ENCODE measurements at regions not wholly inside any gene's neighbourhood (a gene's known extent, or its start where the extent isn't known, plus 50 kb on each side); places are given as distances from the start of the nearest gene placed in this dataset.

DNA sequence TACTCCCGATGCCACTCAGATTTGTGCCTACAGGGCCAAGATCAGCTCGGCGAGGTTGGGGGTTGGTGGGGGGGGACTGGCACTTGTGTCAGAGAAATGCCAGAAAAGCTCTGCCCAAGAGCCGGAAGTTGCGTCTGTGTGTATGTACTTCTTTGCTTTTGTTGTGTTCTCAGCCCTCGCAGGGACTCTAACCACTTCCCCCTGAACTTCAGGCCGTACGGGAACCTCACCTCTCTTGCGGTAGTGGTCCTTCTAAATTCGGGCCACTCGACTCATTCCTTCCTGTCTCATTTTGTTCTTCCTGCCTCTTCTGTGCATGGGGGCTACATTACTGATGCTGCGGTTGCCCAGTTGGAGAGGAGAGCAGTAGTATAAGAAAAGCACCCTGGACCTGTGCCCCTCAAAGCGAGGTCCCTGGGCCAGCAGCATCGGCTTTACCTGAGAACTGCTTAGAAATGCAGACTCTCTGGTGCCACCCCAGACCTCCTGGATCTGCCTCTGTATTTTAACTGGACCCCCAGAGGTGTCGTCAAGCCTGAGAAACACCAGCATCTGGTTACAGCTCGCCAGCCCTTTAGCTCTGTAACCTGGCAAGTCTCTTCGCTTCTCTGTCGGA lies 146.3 kb upstream of the RPS6KA3 start:
- H3K27me3 ChIP-seq (replicated peaks in 1 of 7), result no peaks in the 10 kb centered on the region
- peak overlapping the region in 7 of 8 donors; percentile 71 to 88 (median 77) for H3K27ac ChIP-seq
- intact Hi-C loops (cut with DNase I; ENCODE audit: low total_unique reads), result no loop called here
- 25 to 68% (median 33%) methylated on average over 16 to 18 of the region's 18 CpGs for WGBS, 5 donors
- DNase-seq, result peak; percentile 89
- H3K36me3 ChIP-seq, result no peaks in the 10 kb centered on the region
- TF ChIP-seq, protein P1, sequence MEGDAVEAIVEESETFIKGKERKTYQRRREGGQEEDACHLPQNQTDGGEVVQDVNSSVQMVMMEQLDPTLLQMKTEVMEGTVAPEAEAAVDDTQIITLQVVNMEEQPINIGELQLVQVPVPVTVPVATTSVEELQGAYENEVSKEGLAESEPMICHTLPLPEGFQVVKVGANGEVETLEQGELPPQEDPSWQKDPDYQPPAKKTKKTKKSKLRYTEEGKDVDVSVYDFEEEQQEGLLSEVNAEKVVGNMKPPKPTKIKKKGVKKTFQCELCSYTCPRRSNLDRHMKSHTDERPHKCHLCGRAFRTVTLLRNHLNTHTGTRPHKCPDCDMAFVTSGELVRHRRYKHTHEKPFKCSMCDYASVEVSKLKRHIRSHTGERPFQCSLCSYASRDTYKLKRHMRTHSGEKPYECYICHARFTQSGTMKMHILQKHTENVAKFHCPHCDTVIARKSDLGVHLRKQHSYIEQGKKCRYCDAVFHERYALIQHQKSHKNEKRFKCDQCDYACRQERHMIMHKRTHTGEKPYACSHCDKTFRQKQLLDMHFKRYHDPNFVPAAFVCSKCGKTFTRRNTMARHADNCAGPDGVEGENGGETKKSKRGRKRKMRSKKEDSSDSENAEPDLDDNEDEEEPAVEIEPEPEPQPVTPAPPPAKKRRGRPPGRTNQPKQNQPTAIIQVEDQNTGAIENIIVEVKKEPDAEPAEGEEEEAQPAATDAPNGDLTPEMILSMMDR (IDR thresholded peaks at IDR 0.05 in 8 of 11, conservative IDR thresholded peaks at IDR 0.05 in 3 of 11), result peak in 1 of 11 experiments; percentile 13
- TF ChIP-seq POLR2AphosphoS5 (IDR thresholded peaks at IDR 0.05) (peak in 1 of 3 donors; percentile 78), POLR2A (IDR thresholded peaks at IDR 0.05) (no peak)
- H3K9me3 ChIP-seq, result no peaks in the 10 kb centered on the region
- peak overlapping the region in 1 of 8 donors; percentile 39 for H3K4me3 ChIP-seq
- H3K4me1 ChIP-seq, result peaks cover 0 to 24% (median 7%) of the 10 kb centered on the region in 6 donors

DNA sequence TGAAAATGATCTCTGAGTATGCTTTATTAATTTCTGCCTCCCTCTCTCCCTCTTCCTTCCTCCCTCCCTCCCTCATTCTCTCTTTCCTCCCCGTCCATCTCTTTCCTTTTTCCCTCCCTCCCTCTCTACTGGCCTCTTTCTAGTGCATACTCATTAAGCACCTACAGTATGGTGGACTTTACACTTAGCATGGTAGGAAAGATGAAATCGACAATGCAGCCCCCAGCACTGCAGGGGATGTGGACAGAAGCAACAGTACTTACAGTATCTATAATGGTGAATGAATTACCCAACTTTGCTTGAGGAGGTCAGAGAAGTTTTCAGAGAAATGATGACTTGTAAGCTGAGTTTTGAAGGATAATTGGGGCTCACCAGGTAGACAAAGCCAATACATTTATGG lies 143.8 kb upstream of the RPS6KA3 start:
- Histone ChIP-seq H3K4me3 (no peak overlapping the region), H3K27me3 (replicated peaks in 1 of 7) (no peaks in the 10 kb centered on the region), H3K9me3 (no peaks in the 10 kb centered on the region), H3K36me3 (no peaks in the 10 kb centered on the region), H3K27ac (no peak overlapping the region), H3K4me1 (peaks cover 0 to 20% (median 7%) of the 10 kb centered on the region in 6 donors)
- intact Hi-C loops (cut with DNase I; ENCODE audit: low total_unique reads), result no loop called here
- TF ChIP-seq POLR2A (IDR thresholded peaks at IDR 0.05) (no peak), POLR2AphosphoS5 (IDR thresholded peaks at IDR 0.05) (no peak)
- TF ChIP-seq, protein P1 (IDR thresholded peaks at IDR 0.05 in 8 of 11, conservative IDR thresholded peaks at IDR 0.05 in 3 of 11), result no peak
- 63 to 84% (median 68%) methylated on average over 2 of the region's 2 CpGs for WGBS, 5 donors
- no peak for DNase-seq

DNA sequence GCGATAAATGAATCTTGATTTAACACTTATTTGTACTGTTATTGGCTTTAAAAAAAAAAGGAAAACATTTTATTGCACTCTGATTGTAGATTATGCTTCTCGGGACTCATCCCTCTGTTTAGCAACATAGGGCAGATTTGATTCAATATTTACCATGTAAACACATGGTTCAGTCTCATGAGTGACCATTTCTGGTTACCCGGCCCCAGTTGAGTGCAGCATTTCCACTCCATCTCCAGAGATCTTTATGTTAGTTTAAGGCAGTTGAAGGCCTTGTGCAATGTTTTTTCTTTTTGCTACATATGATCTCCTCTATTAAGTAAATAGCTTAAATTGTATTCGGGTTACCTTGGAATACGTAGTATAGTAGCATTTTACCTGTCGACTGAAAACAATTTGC lies 143.3 kb upstream of the RPS6KA3 start:
- TF ChIP-seq POLR2AphosphoS5 (IDR thresholded peaks at IDR 0.05), result no peak
- TF ChIP-seq, protein P1 (IDR thresholded peaks at IDR 0.05 in 8 of 11, conservative IDR thresholded peaks at IDR 0.05 in 3 of 11), result no peak
- no peak for TF ChIP-seq POLR2A (IDR thresholded peaks at IDR 0.05)
- no peak for DNase-seq
- H3K27ac ChIP-seq, result no peak overlapping the region
- H3K36me3 ChIP-seq, result no peaks in the 10 kb centered on the region
- H3K4me3 ChIP-seq, result no peak overlapping the region
- peaks cover 0 to 20% (median 7%) of the 10 kb centered on the region in 6 donors for H3K4me1 ChIP-seq
- 85 to 95% (median 90%) methylated on average over 6 of the region's 6 CpGs for WGBS, 5 donors
- intact Hi-C loops (cut with DNase I; ENCODE audit: low total_unique reads), result no loop called here
- no peaks in the 10 kb centered on the region for H3K27me3 ChIP-seq (replicated peaks in 1 of 7)
- H3K9me3 ChIP-seq, result no peaks in the 10 kb centered on the region

DNA sequence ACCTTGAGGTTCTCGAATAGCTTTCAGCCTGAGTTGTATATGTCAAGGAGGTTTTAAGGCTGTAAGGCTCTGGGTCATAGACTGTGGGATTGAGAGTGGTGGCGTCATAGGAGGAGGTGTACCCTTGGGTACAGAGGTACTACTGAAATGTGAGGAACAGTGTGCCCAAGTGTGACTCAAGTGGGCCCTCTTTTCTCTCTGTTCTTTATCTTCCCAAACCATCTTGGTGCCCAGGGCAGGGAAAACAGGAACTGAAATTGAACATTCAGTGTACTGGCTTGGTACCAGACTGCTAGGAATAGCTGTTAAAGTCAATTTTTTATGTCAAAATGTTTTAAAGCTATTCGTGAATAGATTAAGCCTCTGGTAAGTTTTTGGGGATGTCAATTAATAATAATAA lies 136.2 kb upstream of the RPS6KA3 start:
- H3K36me3 ChIP-seq, result no peaks in the 10 kb centered on the region
- DNase-seq, result no peak
- no peaks in the 10 kb centered on the region for H3K9me3 ChIP-seq
- TF ChIP-seq POLR2A (IDR thresholded peaks at IDR 0.05), result no peak
- TF ChIP-seq, protein P1 (IDR thresholded peaks at IDR 0.05 in 8 of 11, conservative IDR thresholded peaks at IDR 0.05 in 3 of 11), result no peak
- TF ChIP-seq POLR2AphosphoS5 (IDR thresholded peaks at IDR 0.05), result no peak
- no peak overlapping the region for H3K4me3 ChIP-seq
- intact Hi-C loops (cut with DNase I; ENCODE audit: low total_unique reads), result no loop called here
- H3K27me3 ChIP-seq (replicated peaks in 1 of 7), result no peaks in the 10 kb centered on the region
- 30 to 48% (median 47%) methylated on average over 2 to 3 of the region's 3 CpGs for WGBS, 5 donors
- no peak overlapping the region for H3K27ac ChIP-seq
- H3K4me1 ChIP-seq, result no peaks in the 10 kb centered on the region

Measured in spleen (tissue), 11 donors.